ENCODE measurements at regions not wholly inside any gene's neighbourhood (a gene's known extent, or its start where the extent isn't known, plus 50 kb on each side); places are given as distances from the start of the nearest gene placed in this dataset.
A peak's percentile ranks its signal among the peaks of the same experiment; 100 is the strongest.
"Not testable (repeated sequence)": the region's sequence is repeated elsewhere in the genome, so short reads cannot be mapped to it uniquely, and the experiment has no call there.

DNA sequence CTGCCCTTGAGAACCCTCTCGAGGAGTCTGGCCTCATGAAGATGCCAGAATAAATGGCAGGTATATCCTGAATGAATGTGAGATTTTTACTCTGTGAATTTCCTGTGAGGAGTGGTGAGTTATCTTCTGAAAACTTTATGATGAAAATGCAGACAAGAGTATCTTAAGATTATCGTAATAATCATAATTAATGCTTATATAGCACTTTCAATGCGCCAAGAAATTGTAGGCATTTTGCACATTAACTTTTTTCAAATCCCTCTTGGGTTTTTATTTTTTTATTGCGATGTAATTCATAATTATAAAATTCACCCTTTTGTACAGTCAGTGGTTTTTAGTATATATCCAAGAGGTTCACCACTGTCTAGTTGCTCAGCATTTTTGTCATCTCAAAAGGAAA, 135.1 kb downstream of the FOXD4L6 start:
- H3K27ac ChIP-seq (ENCODE audit: low read depth in 2 of 2, low read length in 1 of 2); DNase-seq; H3K9me2 ChIP-seq; H2AFZ ChIP-seq (ENCODE audit: low read depth); H3K9me3 ChIP-seq; POLR2A ChIA-PET; H4K20me1 ChIP-seq (ENCODE audit: insufficient read depth); H3K27me3 ChIP-seq (ENCODE audit: insufficient read depth); H3K4me1 ChIP-seq (ENCODE audit: control insufficient read depth in 1 of 2, insufficient read depth in 2 of 2, low read depth in 1 of 2, low read length in 1 of 2); H3F3A ChIP-seq (replicated peaks; ENCODE audit: insufficient read depth): not testable (repeated sequence)
- Histone ChIP-seq H3K36me3 (replicated peaks in 1 of 2; ENCODE audit: control insufficient read depth in 1 of 2, insufficient read depth in 2 of 2, low read length in 1 of 2) (peaks cover 0 to 18% of the 10 kb centered on the region in 2 experiments), H3K4me3 (ENCODE audit: low read depth in 2 of 2, low read length in 1 of 2) (peak overlapping the region; percentile 97 to 100; a peak in 3 of 4 replicates), H3K4me2 (peak overlapping the region; percentile 98), H3K79me2 (ENCODE audit: insufficient read depth) (peaks cover 45% of the 10 kb centered on the region), H3K9ac (peak overlapping the region; percentile 88; the same call in 1 of the 2 replicates)
- WGBS (ENCODE audit: low lambda C conversion rate) = 79% methylated on average over 4 of the region's 4 CpGs
- CTCF ChIA-PET = interaction anchor here (1.4 kb wide), 1 partner anchor 13 kb away, joined by 5 read pairs; no protein-coding TSS in a partner anchor

DNA sequence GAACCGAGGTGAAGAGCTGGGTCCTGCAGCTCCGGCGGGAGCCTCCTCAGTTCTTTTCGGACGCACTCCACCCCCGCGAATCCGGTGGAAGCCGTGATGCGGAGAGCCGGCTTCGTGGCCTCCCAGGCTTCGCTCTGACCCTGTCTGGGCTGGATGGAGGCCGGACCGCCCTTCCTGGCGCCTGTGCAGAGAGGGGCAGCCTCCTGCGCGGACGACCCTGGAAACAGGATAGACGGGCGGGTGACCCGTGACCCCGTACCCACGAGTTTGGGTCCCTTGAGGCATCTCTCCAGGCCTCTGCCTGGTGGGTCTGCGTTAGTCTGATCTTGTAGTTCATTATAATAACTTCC, 136.0 kb downstream of the FOXD4L6 start:
- H3K27me3 ChIP-seq (ENCODE audit: insufficient read depth); H3K9me3 ChIP-seq; H3F3A ChIP-seq (replicated peaks; ENCODE audit: insufficient read depth); H4K20me1 ChIP-seq (ENCODE audit: insufficient read depth); POLR2A ChIA-PET; H3K9me2 ChIP-seq; H3K4me1 ChIP-seq (ENCODE audit: control insufficient read depth in 1 of 2, insufficient read depth in 2 of 2, low read depth in 1 of 2, low read length in 1 of 2): not testable (repeated sequence)
- peaks cover 0 to 11% of the 10 kb centered on the region in 2 experiments for H3K36me3 ChIP-seq (replicated peaks in 1 of 2; ENCODE audit: control insufficient read depth in 1 of 2, insufficient read depth in 2 of 2, low read length in 1 of 2)
- CTCF ChIA-PET = interaction anchor here (1.4 kb wide), 1 partner anchor 14 kb away, joined by 5 read pairs; no protein-coding TSS in a partner anchor
- peak overlapping the region; percentile 88 for H3K9ac ChIP-seq
- WGBS (ENCODE audit: low lambda C conversion rate) = 0% methylated on average over 25 of the region's 25 CpGs
- peaks cover 35% of the 10 kb centered on the region for H3K79me2 ChIP-seq (ENCODE audit: insufficient read depth)
- peak overlapping the region; percentile 97 to 100 for H3K4me3 ChIP-seq (ENCODE audit: low read depth in 2 of 2, low read length in 1 of 2)
- peak overlapping the region; percentile 98 for H3K4me2 ChIP-seq
- DNase-seq = peak; percentile 42
- H3K27ac ChIP-seq (ENCODE audit: low read depth in 2 of 2, low read length in 1 of 2) = peak overlapping the region; percentile 72 to 85
- peak overlapping the region; percentile 96 for H2AFZ ChIP-seq (ENCODE audit: low read depth)

DNA sequence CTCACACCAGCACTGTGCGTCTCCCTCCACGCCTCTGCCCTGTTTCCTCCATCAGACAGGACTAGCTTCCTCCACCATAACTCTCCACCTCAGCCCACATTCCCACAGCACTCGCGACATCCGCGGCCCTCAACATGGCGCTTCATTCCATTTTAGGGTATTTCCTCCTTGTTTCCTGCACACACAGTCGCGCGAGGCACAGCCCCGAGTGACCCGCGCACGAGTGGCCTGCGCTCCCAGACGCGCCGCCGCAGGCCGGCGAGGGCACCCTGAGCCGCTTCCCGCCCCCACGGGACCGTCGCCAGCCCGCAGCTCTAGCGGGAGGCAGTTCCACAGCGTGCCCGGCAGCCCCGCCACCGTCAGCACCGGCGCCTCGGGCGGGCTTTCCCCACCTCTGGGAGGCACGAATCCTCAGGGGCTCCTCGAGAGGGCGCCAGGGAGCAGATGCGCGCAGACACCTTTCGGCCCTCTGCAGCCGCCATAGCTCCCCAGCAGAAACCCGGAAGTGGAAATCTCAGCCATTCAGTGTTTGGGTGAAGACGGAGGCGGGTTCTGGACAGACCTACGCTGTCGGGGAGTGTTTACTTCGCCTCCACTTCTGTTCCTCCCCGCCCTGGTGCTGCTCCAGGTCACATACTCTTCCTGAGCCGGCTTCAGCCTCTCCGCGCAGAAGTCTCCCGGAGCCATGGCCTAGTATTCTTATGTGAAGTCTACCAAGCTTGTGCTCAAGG, 136.6 kb downstream of the FOXD4L6 start:
- H4K20me1 ChIP-seq (ENCODE audit: insufficient read depth); H3K27me3 ChIP-seq (ENCODE audit: insufficient read depth); H3K36me3 ChIP-seq (replicated peaks in 1 of 2; ENCODE audit: control insufficient read depth in 1 of 2, insufficient read depth in 2 of 2, low read length in 1 of 2); H3K9me3 ChIP-seq; H3K4me1 ChIP-seq (ENCODE audit: control insufficient read depth in 1 of 2, insufficient read depth in 2 of 2, low read depth in 1 of 2, low read length in 1 of 2); H3F3A ChIP-seq (replicated peaks; ENCODE audit: insufficient read depth); POLR2A ChIA-PET; H3K9me2 ChIP-seq: not testable (repeated sequence)
- Histone ChIP-seq H3K9ac (peak overlapping the region; percentile 88), H2AFZ (ENCODE audit: low read depth) (peak overlapping the region; percentile 98), H3K27ac (ENCODE audit: low read depth in 2 of 2, low read length in 1 of 2) (peak overlapping the region; percentile 76 to 85), H3K4me2 (peak overlapping the region; percentile 98), H3K79me2 (ENCODE audit: insufficient read depth) (peaks cover 30% of the 10 kb centered on the region), H3K4me3 (ENCODE audit: low read depth in 2 of 2, low read length in 1 of 2) (peak overlapping the region; percentile 97 to 100)
- 4% methylated on average over 52 of the region's 54 CpGs for whole genome bisulfite sequencing (ENCODE audit: low lambda C conversion rate)
- DNase-seq = peak; percentile 88
- CTCF ChIA-PET = interaction anchor here (1.2 to 1.4 kb wide), 2 partner anchors 14 to 35 kb away, joined by 3 to 5 read pairs; no protein-coding TSS in a partner anchor
- TF ChIP-seq POLR2AphosphoS5 (IDR thresholded peaks at IDR 0.05; ENCODE audit: low read depth, low read length) = peak; percentile 94
- peak; percentile 75 for TF ChIP-seq RCOR1 (IDR thresholded peaks at IDR 0.05; ENCODE audit: low read length)
- peak; percentile 91 for TF ChIP-seq SIN3A (IDR thresholded peaks at IDR 0.05; ENCODE audit: borderline replicate concordance, low read depth, low read length)
- TF ChIP-seq, protein P1, sequence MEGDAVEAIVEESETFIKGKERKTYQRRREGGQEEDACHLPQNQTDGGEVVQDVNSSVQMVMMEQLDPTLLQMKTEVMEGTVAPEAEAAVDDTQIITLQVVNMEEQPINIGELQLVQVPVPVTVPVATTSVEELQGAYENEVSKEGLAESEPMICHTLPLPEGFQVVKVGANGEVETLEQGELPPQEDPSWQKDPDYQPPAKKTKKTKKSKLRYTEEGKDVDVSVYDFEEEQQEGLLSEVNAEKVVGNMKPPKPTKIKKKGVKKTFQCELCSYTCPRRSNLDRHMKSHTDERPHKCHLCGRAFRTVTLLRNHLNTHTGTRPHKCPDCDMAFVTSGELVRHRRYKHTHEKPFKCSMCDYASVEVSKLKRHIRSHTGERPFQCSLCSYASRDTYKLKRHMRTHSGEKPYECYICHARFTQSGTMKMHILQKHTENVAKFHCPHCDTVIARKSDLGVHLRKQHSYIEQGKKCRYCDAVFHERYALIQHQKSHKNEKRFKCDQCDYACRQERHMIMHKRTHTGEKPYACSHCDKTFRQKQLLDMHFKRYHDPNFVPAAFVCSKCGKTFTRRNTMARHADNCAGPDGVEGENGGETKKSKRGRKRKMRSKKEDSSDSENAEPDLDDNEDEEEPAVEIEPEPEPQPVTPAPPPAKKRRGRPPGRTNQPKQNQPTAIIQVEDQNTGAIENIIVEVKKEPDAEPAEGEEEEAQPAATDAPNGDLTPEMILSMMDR (IDR thresholded peaks at IDR 0.05) = peak; percentile 83
- peak; percentile 29 to 52; a peak in 3 of 4 replicates for TF ChIP-seq EP300 (IDR thresholded peaks at IDR 0.05; ENCODE audit: borderline replicate concordance in 1 of 2, low read depth in 1 of 2, low read length in 1 of 2)
- TF ChIP-seq FOXJ3 (CRISPR knock-in tag; IDR thresholded peaks at IDR 0.05) = 0 out of 2 replicates have a peak, but pooled peaks have one; percentile 65
- TF ChIP-seq MXI1 (IDR thresholded peaks at IDR 0.05; ENCODE audit: low read depth, low read length) = peak; percentile 92
- peak; percentile 80 for TF ChIP-seq YY1 (IDR thresholded peaks at IDR 0.05; ENCODE audit: low read depth)
- TF ChIP-seq, protein P2, sequence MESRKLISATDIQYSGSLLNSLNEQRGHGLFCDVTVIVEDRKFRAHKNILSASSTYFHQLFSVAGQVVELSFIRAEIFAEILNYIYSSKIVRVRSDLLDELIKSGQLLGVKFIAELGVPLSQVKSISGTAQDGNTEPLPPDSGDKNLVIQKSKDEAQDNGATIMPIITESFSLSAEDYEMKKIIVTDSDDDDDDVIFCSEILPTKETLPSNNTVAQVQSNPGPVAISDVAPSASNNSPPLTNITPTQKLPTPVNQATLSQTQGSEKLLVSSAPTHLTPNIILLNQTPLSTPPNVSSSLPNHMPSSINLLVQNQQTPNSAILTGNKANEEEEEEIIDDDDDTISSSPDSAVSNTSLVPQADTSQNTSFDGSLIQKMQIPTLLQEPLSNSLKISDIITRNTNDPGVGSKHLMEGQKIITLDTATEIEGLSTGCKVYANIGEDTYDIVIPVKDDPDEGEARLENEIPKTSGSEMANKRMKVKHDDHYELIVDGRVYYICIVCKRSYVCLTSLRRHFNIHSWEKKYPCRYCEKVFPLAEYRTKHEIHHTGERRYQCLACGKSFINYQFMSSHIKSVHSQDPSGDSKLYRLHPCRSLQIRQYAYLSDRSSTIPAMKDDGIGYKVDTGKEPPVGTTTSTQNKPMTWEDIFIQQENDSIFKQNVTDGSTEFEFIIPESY (IDR thresholded peaks at IDR 0.05; ENCODE audit: borderline replicate concordance, low read depth) = peak; percentile 88
- TF ChIP-seq, protein P3, sequence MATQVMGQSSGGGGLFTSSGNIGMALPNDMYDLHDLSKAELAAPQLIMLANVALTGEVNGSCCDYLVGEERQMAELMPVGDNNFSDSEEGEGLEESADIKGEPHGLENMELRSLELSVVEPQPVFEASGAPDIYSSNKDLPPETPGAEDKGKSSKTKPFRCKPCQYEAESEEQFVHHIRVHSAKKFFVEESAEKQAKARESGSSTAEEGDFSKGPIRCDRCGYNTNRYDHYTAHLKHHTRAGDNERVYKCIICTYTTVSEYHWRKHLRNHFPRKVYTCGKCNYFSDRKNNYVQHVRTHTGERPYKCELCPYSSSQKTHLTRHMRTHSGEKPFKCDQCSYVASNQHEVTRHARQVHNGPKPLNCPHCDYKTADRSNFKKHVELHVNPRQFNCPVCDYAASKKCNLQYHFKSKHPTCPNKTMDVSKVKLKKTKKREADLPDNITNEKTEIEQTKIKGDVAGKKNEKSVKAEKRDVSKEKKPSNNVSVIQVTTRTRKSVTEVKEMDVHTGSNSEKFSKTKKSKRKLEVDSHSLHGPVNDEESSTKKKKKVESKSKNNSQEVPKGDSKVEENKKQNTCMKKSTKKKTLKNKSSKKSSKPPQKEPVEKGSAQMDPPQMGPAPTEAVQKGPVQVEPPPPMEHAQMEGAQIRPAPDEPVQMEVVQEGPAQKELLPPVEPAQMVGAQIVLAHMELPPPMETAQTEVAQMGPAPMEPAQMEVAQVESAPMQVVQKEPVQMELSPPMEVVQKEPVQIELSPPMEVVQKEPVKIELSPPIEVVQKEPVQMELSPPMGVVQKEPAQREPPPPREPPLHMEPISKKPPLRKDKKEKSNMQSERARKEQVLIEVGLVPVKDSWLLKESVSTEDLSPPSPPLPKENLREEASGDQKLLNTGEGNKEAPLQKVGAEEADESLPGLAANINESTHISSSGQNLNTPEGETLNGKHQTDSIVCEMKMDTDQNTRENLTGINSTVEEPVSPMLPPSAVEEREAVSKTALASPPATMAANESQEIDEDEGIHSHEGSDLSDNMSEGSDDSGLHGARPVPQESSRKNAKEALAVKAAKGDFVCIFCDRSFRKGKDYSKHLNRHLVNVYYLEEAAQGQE (IDR thresholded peaks at IDR 0.05; ENCODE audit: low read depth, low read length) = peak; percentile 63; the same call in 1 of the 2 replicates
- peak; percentile 90 for TF ChIP-seq TAF1 (IDR thresholded peaks at IDR 0.05; ENCODE audit: borderline replicate concordance, low read depth, low read length)
- TF ChIP-seq TCF12 (IDR thresholded peaks at IDR 0.05) = peak; percentile 35; the same call in 1 of the 2 replicates
- TF ChIP-seq FOXM1 (IDR thresholded peaks at IDR 0.05; ENCODE audit: low read depth) = peak; percentile 71; the same call in 1 of the 2 replicates
